Vagina (tissue), 2 donors: ENCODE measurements at regions not wholly inside any gene's neighbourhood (a gene's known extent, or its start where the extent isn't known, plus 50 kb on each side); places are given as distances from the start of the nearest gene placed in this dataset.

Experiments
- CTCF ChIP-seq, 3 experiments: fragments of 450-650 bp in 2 of 3; fragments of 200-600 bp in 1 of 3; sonication (generic) in 1 of 3; IDR thresholded peaks; one replicate each; pipeline ENCODE4 v1.5.1; 2017 to 2019; ENCODE audit warnings: antibody characterized with exemption in 3 of 3, mild to moderate bottlenecking in 2 of 3, moderate library complexity in 2 of 3
- POLR2A ChIP-seq, 2 donors: fragments of 450-650 bp; IDR thresholded peaks; one replicate each; pipeline ENCODE4 v1.6.1; 2017; ENCODE audit warnings: antibody characterized with exemption in 2 of 2, mild to moderate bottlenecking in 2 of 2, moderate library complexity in 2 of 2
- POLR2AphosphoS5 ChIP-seq, 2 donors: sonication (generic); formaldehyde crosslinking; IDR thresholded peaks; one replicate each; pipeline ENCODE4 v1.9.0; 2017; ENCODE audit warnings: antibody characterized with exemption in 2 of 2, mild to moderate bottlenecking in 2 of 2, low read depth in 1 of 2; ENCODE audit not compliant: insufficient read depth in 1 of 2

DNA sequence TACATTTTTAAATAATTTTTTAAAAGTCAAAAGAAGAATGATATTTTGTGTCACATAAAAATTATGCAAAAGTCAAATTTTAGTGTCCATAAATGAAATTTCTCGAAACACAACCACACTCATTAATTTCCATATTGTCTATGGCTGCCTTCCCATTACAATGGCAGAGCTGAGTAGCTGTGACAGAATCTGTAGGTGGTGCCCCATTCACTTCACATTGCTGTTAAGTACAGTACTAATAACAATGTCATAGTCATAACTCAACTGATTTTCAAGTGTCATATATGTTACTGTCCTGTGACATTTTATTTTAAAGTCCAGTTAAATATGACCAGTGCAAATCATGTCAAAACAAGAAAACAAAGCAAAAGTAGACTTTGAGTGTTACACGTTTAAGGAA lies 114.3 kb downstream of the SPRY2 start:
- TF ChIP-seq CTCF (IDR thresholded peaks at IDR 0.05) (no peak), POLR2A (IDR thresholded peaks at IDR 0.05) (no peak), POLR2AphosphoS5 (IDR thresholded peaks at IDR 0.05; ENCODE audit: insufficient read depth in 1 of 2, low read depth in 1 of 2) (no peak)
